Transverse colon (tissue), 4 donors: ENCODE measurements at regions not wholly inside any gene's neighbourhood (a gene's known extent, or its start where the extent isn't known, plus 50 kb on each side); places are given as distances from the start of the nearest gene placed in this dataset.

ENCODE experiments used
- DNase-seq: peaks from one replicate; pipeline ENCODE4 v3.0.0-alpha.2; 2019
- H3K27ac ChIP-seq, 4 donors: fragments of 200-600 bp; sonication (generic); 2 replicates each; pipeline ENCODE4 v1.5.1; 2016 to 2018; ENCODE audit warnings: inconsistent platforms in 4 of 4
- H3K27me3 ChIP-seq: fragments of 200-600 bp; sonication (generic); 2 replicates; pipeline ENCODE4 v1.5.1; 2017; ENCODE audit warnings: inconsistent platforms
- H3K36me3 ChIP-seq, 4 donors: fragments of 200-600 bp; sonication (generic); 2 replicates each; pipeline ENCODE4 v1.5.1; 2017 to 2019; ENCODE audit warnings: inconsistent platforms in 4 of 4
- H3K4me1 ChIP-seq, 4 donors: fragments of 200-600 bp; sonication (generic); 2 replicates each; pipeline ENCODE4 v1.5.1; 2017 to 2020; ENCODE audit warnings: inconsistent platforms in 4 of 4
- H3K4me3 ChIP-seq, 4 donors: fragments of 200-600 bp; sonication (generic); 1 replicate in 1 of 4; 2 replicates in 3 of 4; pipeline versions ENCODE4 v1.5.1 to v1.6.1; 2017 to 2019; ENCODE audit warnings: inconsistent platforms in 4 of 4
- H3K9me3 ChIP-seq, 2 donors: fragments of 200-600 bp; sonication (generic); 2 replicates each; pipeline ENCODE4 v1.5.1; 2017 to 2019; ENCODE audit warnings: inconsistent platforms in 2 of 2
- CTCF ChIP-seq, 5 experiments: fragments of 200-600 bp in 3 of 5; fragments of 450-650 bp in 2 of 5; sonication (generic) in 3 of 5; IDR thresholded peaks; 1 replicate in 2 of 5; 2 replicates in 3 of 5; pipeline ENCODE4 v1.5.1; 2016 to 2017; ENCODE audit warnings: antibody characterized with exemption in 5 of 5, inconsistent platforms in 3 of 5, mild to moderate bottlenecking in 2 of 5, moderate library complexity in 1 of 5
- EP300 ChIP-seq: sonication (generic); formaldehyde crosslinking; IDR thresholded peaks from one replicate; pipeline ENCODE4 v1.6.1; 2017; ENCODE audit warnings: antibody characterized with exemption, low read depth
- POLR2A ChIP-seq: fragments of 450-650 bp; IDR thresholded peaks from one replicate; pipeline ENCODE4 v1.6.1; 2016; ENCODE audit warnings: antibody characterized with exemption, mild to moderate bottlenecking, moderate library complexity
- POLR2AphosphoS5 ChIP-seq, 3 donors: sonication (generic); formaldehyde crosslinking; IDR thresholded peaks; one replicate each; pipeline ENCODE4 v1.6.1; 2016; ENCODE audit warnings: antibody characterized with exemption in 3 of 3
- WGBS, 2 donors: methylation state at CpG; one replicate each; pipeline ENCODE4 v1.1.5; 2018; ENCODE audit warnings: low coverage in 1 of 2; 5-methylcytosine and 5-hydroxymethylcytosine counted together
- in situ Hi-C, 4 donors: fragments of 200-750 bp; cut with MboI; loops; one replicate each; pipeline versions ENCODE4 v1.15.0 to v1.15.1; 2017; ENCODE audit warnings: low sequenced_read_pairs in 3 of 4, low pct_ligation_motif_present in 1 of 4, low pct_unique_long_range_greater_than_20kb in 1 of 4
- intact Hi-C: fragments of 100-400 bp; cut with DNase I; formaldehyde crosslinking; loops from one replicate; pipeline ENCODE4 v1.15.1; 2023; ENCODE audit warnings: low total_unique reads

- Histone ChIP-seq H3K4me1 (no peaks in the 10 kb centered on the region), H3K27me3 (no peaks in the 10 kb centered on the region), H3K9me3 (no peaks in the 10 kb centered on the region), H3K27ac (no peak overlapping the region), H3K4me3 (no peak overlapping the region), H3K36me3 (no peaks in the 10 kb centered on the region)
- intact Hi-C loops (no loop called here), in situ Hi-C loops (no loop called here)
- DNase-seq = no peak
- 62 to 64% methylated on average over 2 of the region's 2 CpGs for WGBS, 2 donors
- TF ChIP-seq CTCF (IDR thresholded peaks at IDR 0.05) = no peak
- TF ChIP-seq POLR2A = no peak
- no peak for TF ChIP-seq POLR2AphosphoS5 (IDR thresholded peaks at IDR 0.05)
- TF ChIP-seq EP300 = no peak
Observed at GRCh38 chr3:161957467-161957866, 460.9 kb downstream of the OTOL1 start.

GRCh38 chr3:161964857-161965256, 468.2 kb downstream of the OTOL1 start:
- in situ Hi-C loops = no loop called here
- intact Hi-C loops = no loop called here

GRCh38 chr3:161969867-161970266, 473.3 kb downstream of the OTOL1 start:
- WGBS, 2 donors = 68 to 78% methylated on average over 2 of the region's 2 CpGs
- Histone ChIP-seq H3K4me1 (no peaks in the 10 kb centered on the region), H3K27ac (no peak overlapping the region), H3K4me3 (no peak overlapping the region), H3K27me3 (no peaks in the 10 kb centered on the region), H3K36me3 (no peaks in the 10 kb centered on the region), H3K9me3 (no peaks in the 10 kb centered on the region)
- no peak for DNase-seq
- in situ Hi-C loops (no loop called here), intact Hi-C loops (no loop called here)
- TF ChIP-seq EP300 (no peak), POLR2A (no peak), CTCF (IDR thresholded peaks at IDR 0.05) (no peak), POLR2AphosphoS5 (IDR thresholded peaks at IDR 0.05) (no peak)

More at GRCh38 chr3:161964857-161965256, 468.2 kb downstream of the OTOL1 start:
- 79 to 84% methylated on average over 4 of the region's 4 CpGs for WGBS, 2 donors
- no peaks in the 10 kb centered on the region for H3K36me3 ChIP-seq
- H3K4me1 ChIP-seq = no peaks in the 10 kb centered on the region
- DNase-seq = no peak
- no peak overlapping the region for H3K4me3 ChIP-seq
- TF ChIP-seq POLR2A (no peak), POLR2AphosphoS5 (IDR thresholded peaks at IDR 0.05) (no peak), CTCF (IDR thresholded peaks at IDR 0.05) (no peak), EP300 (no peak)
- H3K9me3 ChIP-seq = no peaks in the 10 kb centered on the region
- H3K27me3 ChIP-seq = no peaks in the 10 kb centered on the region
- no peak overlapping the region for H3K27ac ChIP-seq

GRCh38 chr3:161975201-161975600, 478.6 kb downstream of the OTOL1 start:
- in situ Hi-C loops = no loop called here
- H3K27ac ChIP-seq = no peak overlapping the region
- no peaks in the 10 kb centered on the region for H3K27me3 ChIP-seq
- H3K9me3 ChIP-seq = no peaks in the 10 kb centered on the region
- no peaks in the 10 kb centered on the region for H3K36me3 ChIP-seq
- intact Hi-C loops = no loop called here
- H3K4me3 ChIP-seq = no peak overlapping the region
- no peaks in the 10 kb centered on the region for H3K4me1 ChIP-seq
- WGBS, 2 donors = 70% methylated on average over 2 of the region's 2 CpGs; no CpG with 5 or more reads in 1 of the 2 donors
- no peak for DNase-seq
- no peak for TF ChIP-seq POLR2A

GRCh38 chr3:161977063-161977462, 480.5 kb downstream of the OTOL1 start:
- Histone ChIP-seq H3K36me3 (no peaks in the 10 kb centered on the region), H3K4me1 (no peaks in the 10 kb centered on the region), H3K27ac (no peak overlapping the region), H3K4me3 (no peak overlapping the region), H3K9me3 (no peaks in the 10 kb centered on the region), H3K27me3 (no peaks in the 10 kb centered on the region)
- in situ Hi-C loops (no loop called here), intact Hi-C loops (no loop called here)
- no peak for TF ChIP-seq POLR2A
- TF ChIP-seq CTCF (IDR thresholded peaks at IDR 0.05) = no peak
- TF ChIP-seq EP300 = no peak
- no peak for TF ChIP-seq POLR2AphosphoS5 (IDR thresholded peaks at IDR 0.05)
- DNase-seq = no peak
- 36 to 57% methylated on average over 1 of the region's 1 CpG for WGBS, 2 donors
